SK-N-SH (cell line): ENCODE measurements at regions not wholly inside any gene's neighbourhood (a gene's known extent, or its start where the extent isn't known, plus 50 kb on each side); places are given as distances from the start of the nearest gene placed in this dataset.

Experiments
- CHD2 ChIP-seq: fragments of 150-350 bp; IDR thresholded peaks from 2 replicates; pipeline ENCODE4 v1.6.1; 2018; ENCODE audit warnings: low read length; ENCODE audit not compliant: partially characterized antibody
- CTCF ChIP-seq: fragments of 200-600 bp; sonication (generic); IDR thresholded peaks from 2 replicates; pipeline ENCODE4 v1.6.1; 2017; ENCODE audit warnings: antibody characterized with exemption, mild to moderate bottlenecking, moderate library complexity
- EZH2phosphoT487 ChIP-seq: fragments of 200-600 bp; sonication (generic); IDR thresholded peaks from 2 replicates; pipeline ENCODE4 v1.6.1; 2017; ENCODE audit warnings: low read depth, mixed run types, mild to moderate bottlenecking, antibody characterized with exemption, moderate library complexity, borderline replicate concordance
- JUND ChIP-seq: IDR thresholded peaks from 2 replicates; pipeline ENCODE4 v1.4.0; 2012
- RCOR1 ChIP-seq: fragments of 150-350 bp; IDR thresholded peaks from 2 replicates; pipeline ENCODE4 v1.6.1; 2017; ENCODE audit warnings: antibody characterized with exemption, low read length

DNA sequence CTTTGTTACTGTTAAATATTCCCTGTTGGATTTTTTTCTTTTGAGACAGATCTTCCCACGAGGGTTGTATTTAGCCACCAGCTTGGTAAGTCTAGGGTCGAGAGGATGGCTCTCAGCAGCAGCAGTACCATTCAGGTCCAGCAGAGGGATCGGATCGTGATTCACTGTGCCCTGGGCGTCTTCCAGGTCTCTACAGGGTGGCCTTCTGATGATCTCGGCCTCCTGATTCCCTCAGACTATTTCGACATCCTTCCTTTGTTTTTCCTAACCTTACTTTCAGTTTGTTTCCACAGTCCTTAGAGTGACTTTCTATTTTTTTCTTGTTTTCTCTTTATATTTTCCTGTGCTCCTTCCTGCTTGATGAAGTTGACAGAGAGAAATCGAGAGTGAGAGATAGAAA, 1436.9 kb downstream of the UQCRFS1 start:
- TF ChIP-seq CHD2 (no peak), JUND (no peak), CTCF (peak; percentile 38), RCOR1 (no peak), EZH2phosphoT487 (no peak)
